H1 (cell line): ENCODE measurements at regions not wholly inside any gene's neighbourhood (a gene's known extent, or its start where the extent isn't known, plus 50 kb on each side); places are given as distances from the start of the nearest gene placed in this dataset.

Source experiments
- CTCF ChIA-PET: fragments of 300-600 bp; sonication (Branson Sonifier 250); formaldehyde crosslinking; loops from one replicate; lab custom pipeline; 2021; ENCODE audit not compliant: partially characterized antibody; lab: Charles Lee
- POLR2A ChIA-PET: fragments of 300-600 bp; sonication (Branson Sonifier 250); formaldehyde crosslinking; loops from one replicate; lab custom pipeline; 2021; ENCODE audit warnings: inconsistent platforms; ENCODE audit not compliant: partially characterized antibody; lab: Charles Lee
- DNase-seq, 2 experiments: peaks; one replicate each; pipeline versions ENCODE4 v3.0.0 to v3.0.0-alpha.2; 2010 to 2022; ENCODE audit warnings: low spot score in 2 of 2, low read depth in 1 of 2, mixed read lengths in 1 of 2
- FAIRE-seq: peaks from 2 replicates; lab custom pipeline; 2011; peaks lifted over from hg19 to GRCh38; lab: Jason Lieb, UNC
- H2AFZ ChIP-seq: 2 replicates; pipeline ENCODE4 v1.8.1; 2012; ENCODE audit warnings: low read length, inconsistent platforms
- H2AK5ac ChIP-seq: 2 replicates; pipeline ENCODE4 v1.6.1; 2013; ENCODE audit warnings: low read depth, low read length
- H2BK120ac ChIP-seq: replicated peaks from 2 replicates; pipeline ENCODE3; 2013; ENCODE audit warnings: low read depth, low read length, inconsistent platforms
- H2BK12ac ChIP-seq: 2 replicates; pipeline ENCODE4 v1.6.1; 2013; ENCODE audit warnings: low read depth, low read length
- H2BK15ac ChIP-seq: 2 replicates; pipeline ENCODE4 v1.6.1; 2013; ENCODE audit warnings: low read length
- H2BK20ac ChIP-seq: 2 replicates; pipeline ENCODE4 v1.6.1; 2013; ENCODE audit warnings: low read length
- H2BK5ac ChIP-seq: 2 replicates; pipeline ENCODE4 v1.6.1; 2013; ENCODE audit warnings: low read depth, low read length
- H3K14ac ChIP-seq: 2 replicates; pipeline ENCODE4 v1.6.1; 2013; ENCODE audit warnings: inconsistent platforms; ENCODE audit not compliant: insufficient read length
- H3K18ac ChIP-seq: 2 replicates; pipeline ENCODE4 v1.6.1; 2013; ENCODE audit warnings: low read length; ENCODE audit errors: extremely low read depth
- H3K23ac ChIP-seq: 2 replicates; pipeline ENCODE4 v1.6.1; 2013; ENCODE audit warnings: inconsistent platforms; ENCODE audit not compliant: insufficient read length
- H3K23me2 ChIP-seq: 2 replicates; pipeline ENCODE4 v1.6.1; 2013; ENCODE audit warnings: low read depth, low read length
- H3K27ac ChIP-seq: 2 replicates; pipeline ENCODE4 v1.6.1; 2011; ENCODE audit warnings: low read depth, low read length, inconsistent platforms
- H3K27me3 ChIP-seq, 4 experiments: replicated peaks in 1 of 4; 1 replicate in 1 of 4; 2 replicates in 3 of 4; pipeline versions ENCODE4 v1.6.1 to v1.8.1; 2011 to 2013; ENCODE audit warnings: low read length in 3 of 4, mild to moderate bottlenecking in 3 of 4, inconsistent platforms in 2 of 4, mixed read lengths in 2 of 4, moderate library complexity in 1 of 4; ENCODE audit not compliant: control insufficient read depth in 3 of 4, insufficient read depth in 3 of 4; ENCODE audit errors: extremely low read depth in 1 of 4
- H3K36me3 ChIP-seq, 4 experiments: 2 replicates each; pipeline versions ENCODE4 v1.6.1 to v1.8.1; 2011 to 2013; ENCODE audit warnings: mild to moderate bottlenecking in 4 of 4, low read length in 3 of 4, moderate library complexity in 2 of 4, control low read depth in 1 of 4, inconsistent platforms in 1 of 4; ENCODE audit not compliant: insufficient read depth in 4 of 4, control insufficient read depth in 2 of 4
- H3K4ac ChIP-seq: replicated peaks from 2 replicates; pipeline ENCODE3; 2013; ENCODE audit warnings: low read length, low read depth, mixed read lengths, inconsistent platforms; ENCODE audit not compliant: insufficient read length
- H3K4me1 ChIP-seq, 4 experiments: replicated peaks in 1 of 4; 1 replicate in 1 of 4; 2 replicates in 3 of 4; pipeline versions ENCODE4 v1.6.1 to v1.8.1; 2011 to 2013; ENCODE audit warnings: low read length in 3 of 4, inconsistent platforms in 2 of 4, mixed read lengths in 1 of 4; ENCODE audit not compliant: insufficient read depth in 4 of 4, control insufficient read depth in 3 of 4
- H3K4me2 ChIP-seq, 2 experiments: 2 replicates each; pipeline versions ENCODE4 v1.6.1 to v1.8.1; 2011 to 2013; ENCODE audit warnings: low read depth in 2 of 2, low read length in 2 of 2, control low read depth in 1 of 2, inconsistent platforms in 1 of 2, mild to moderate bottlenecking in 1 of 2; ENCODE audit not compliant: insufficient read depth in 1 of 2
- H3K4me3 ChIP-seq, 4 experiments: fragments of 200-600, 300-600 bp in 1 of 4; sonication (generic), shearing (Covaris generic), sonication (Bioruptor Twin) in 1 of 4; 2 replicates each; pipeline versions ENCODE4 v1.5.1 to v1.8.1; 2011 to 2016; ENCODE audit warnings: low read length in 4 of 4, low read depth in 3 of 4, control low read depth in 2 of 4, inconsistent platforms in 2 of 4, mild to moderate bottlenecking in 2 of 4, mixed read lengths in 1 of 4, moderate library complexity in 1 of 4; ENCODE audit not compliant: insufficient read depth in 2 of 4; ENCODE audit errors: extremely low read depth in 1 of 4
- H3K56ac ChIP-seq: replicated peaks from 2 replicates; pipeline ENCODE3; 2013; ENCODE audit warnings: low read depth, mild to moderate bottlenecking, mixed read lengths, low read length, inconsistent platforms; ENCODE audit not compliant: insufficient read length
- H3K79me1 ChIP-seq: 2 replicates; pipeline ENCODE4 v1.6.1; 2013; ENCODE audit warnings: low read depth, low read length, control low read depth
- H3K79me2 ChIP-seq, 2 experiments: 2 replicates each; pipeline versions ENCODE4 v1.6.1 to v1.8.1; 2012 to 2013; ENCODE audit warnings: low read length in 2 of 2, mild to moderate bottlenecking in 2 of 2, inconsistent platforms in 1 of 2; ENCODE audit not compliant: insufficient read depth in 2 of 2, control insufficient read depth in 1 of 2
- H3K9ac ChIP-seq, 4 experiments: replicated peaks in 1 of 4; 1 replicate in 1 of 4; 2 replicates in 3 of 4; pipeline versions ENCODE4 v1.6.1 to v1.8.1; 2011 to 2013; ENCODE audit warnings: low read depth in 3 of 4, low read length in 3 of 4, control low read depth in 2 of 4, mild to moderate bottlenecking in 2 of 4, moderate library complexity in 2 of 4, inconsistent platforms in 1 of 4; ENCODE audit errors: extremely low read depth in 1 of 4
- H3K9me3 ChIP-seq, 2 experiments: 2 replicates each; pipeline versions ENCODE4 v1.6.1 to v1.8.1; 2012 to 2013; ENCODE audit warnings: mild to moderate bottlenecking in 2 of 2, moderate library complexity in 2 of 2, control low read depth in 1 of 2, inconsistent platforms in 1 of 2, low read depth in 1 of 2, low read length in 1 of 2, mixed read lengths in 1 of 2; ENCODE audit not compliant: insufficient read depth in 2 of 2
- H4K20me1 ChIP-seq, 2 experiments: replicated peaks in 1 of 2; 2 replicates each; pipeline versions ENCODE3 to v1.8.1; 2011 to 2013; ENCODE audit warnings: inconsistent platforms in 2 of 2, low read length in 2 of 2, mild to moderate bottlenecking in 1 of 2; ENCODE audit not compliant: insufficient read depth in 2 of 2, control insufficient read depth in 1 of 2
- H4K5ac ChIP-seq: 2 replicates; pipeline ENCODE4 v1.6.1; 2013; ENCODE audit warnings: low read length, low read depth, mixed read lengths, inconsistent platforms; ENCODE audit not compliant: insufficient read length
- H4K8ac ChIP-seq: 2 replicates; pipeline ENCODE4 v1.8.0; 2013; ENCODE audit warnings: mild to moderate bottlenecking, moderate library complexity, low read length, inconsistent platforms; ENCODE audit not compliant: insufficient read depth; ENCODE audit errors: extremely low read depth
- H4K91ac ChIP-seq: replicated peaks from 2 replicates; pipeline ENCODE3; 2013; ENCODE audit warnings: low read length, mixed read lengths, inconsistent platforms; ENCODE audit not compliant: insufficient read length
- KDM1A ChIP-seq: fragments of 200-600, 300-600 bp; sonication (generic); IDR thresholded peaks from 2 replicates; pipeline ENCODE4 v1.7.1; 2016; ENCODE audit warnings: mild to moderate bottlenecking, low read length, borderline replicate concordance
- SIRT6 ChIP-seq: IDR thresholded peaks from one replicate; pipeline ENCODE4 v1.7.1; 2012; ENCODE audit warnings: low read length, inconsistent platforms
- WGBS, 2 experiments: shearing (Covaris generic) in 1 of 2; methylation state at CpG; one replicate each; pipeline versions ENCODE4 v1.1.6 to v1.1.7; 2013 to 2015; ENCODE audit warnings: low lambda C conversion rate in 2 of 2, mixed read lengths in 2 of 2, inconsistent platforms in 1 of 2, low coverage in 1 of 2, missing lambda C conversion rate in 1 of 2; ENCODE audit not compliant: insufficient replicate concordance in 2 of 2, insufficient coverage in 1 of 2, insufficient read length in 1 of 2; ENCODE audit errors: extremely low coverage in 1 of 2, missing lambda C conversion rate in 1 of 2; 5-methylcytosine and 5-hydroxymethylcytosine counted together

DNA sequence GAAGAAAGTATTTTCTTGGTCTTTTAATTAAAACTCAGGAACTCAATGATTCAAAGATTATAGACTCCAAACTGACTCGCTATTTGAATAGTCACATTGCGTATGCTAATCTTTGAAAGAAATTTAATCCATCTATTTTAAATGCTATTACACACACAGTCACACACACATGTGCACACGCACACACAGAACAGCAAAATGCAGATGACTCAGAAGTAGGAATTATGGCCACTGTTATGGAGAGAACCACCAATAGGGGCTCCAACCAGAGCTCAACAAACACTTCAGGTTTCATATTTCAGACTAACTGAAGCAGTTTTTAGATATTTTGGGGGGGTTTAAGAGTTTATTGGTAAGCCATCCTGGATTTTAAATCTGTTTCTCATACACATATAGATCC, 1917.9 kb downstream of the EFNA5 start:
- no peak for DNase-seq
- Histone ChIP-seq H2AFZ (no peak overlapping the region), H2BK5ac (no peak overlapping the region), H2BK15ac (no peak overlapping the region), H2AK5ac (no peak overlapping the region), H2BK20ac (no peak overlapping the region), H3K56ac (no peak overlapping the region), H3K4me2 (no peak overlapping the region), H4K8ac (no peak overlapping the region), H4K5ac (no peak overlapping the region), H3K4me1 (no peaks in the 10 kb centered on the region), H2BK120ac (no peak overlapping the region), H3K4me3 (no peak overlapping the region), H3K79me1 (no peaks in the 10 kb centered on the region), H3K23ac (no peak overlapping the region), H3K27me3 (no peaks in the 10 kb centered on the region), H3K79me2 (no peaks in the 10 kb centered on the region), H3K4ac (no peak overlapping the region), H3K18ac (no peak overlapping the region), H3K14ac (no peak overlapping the region), H3K36me3 (no peaks in the 10 kb centered on the region), H3K27ac (no peak overlapping the region), H4K20me1 (no peaks in the 10 kb centered on the region), H3K23me2 (no peaks in the 10 kb centered on the region), H2BK12ac (no peak overlapping the region), H3K9ac (no peak overlapping the region), H4K91ac (no peak overlapping the region), H3K9me3 (no peaks in the 10 kb centered on the region)
- ChIA-PET CTCF (interaction anchor here (0.8 kb wide), 1 partner anchor 12 kb away, joined by 3 read pairs; no protein-coding TSS in a partner anchor), POLR2A (no interaction called here)
- WGBS, 2 experiments: 92% methylated on average over 3 of the region's 3 CpGs; no CpG with 5 or more reads in 1 of the 2 experiments
- TF ChIP-seq KDM1A: no peak
- TF ChIP-seq SIRT6: no peak
- FAIRE-seq: no peak
